ENCODE measurements at regions not wholly inside any gene's neighbourhood (a gene's known extent, or its start where the extent isn't known, plus 50 kb on each side); places are given as distances from the start of the nearest gene placed in this dataset.

- no peaks in the 10 kb centered on the region for H3K36me3 Mint-ChIP-seq (ENCODE audit: low read depth)
These were observed 234.3 kb downstream of the ZNF674 start for GRCh38 chrX:46310815-46311497.

GRCh38 chrX:46308110-46308509, 237.1 kb downstream of the ZNF674 start:
- Mint-ChIP-seq H3K27ac (no peak overlapping the region), H3K9me3 (peaks cover 10% of the 10 kb centered on the region), H3K27me3 (no peaks in the 10 kb centered on the region), H3K4me3 (no peak overlapping the region), H3K36me3 (ENCODE audit: low read depth) (no peaks in the 10 kb centered on the region), H3K4me1 (peaks cover 15% of the 10 kb centered on the region)
- ChIA-PET CTCF (no interaction called here), POLR2A (no interaction called here)
- DNase-seq: no peak

More at GRCh38 chrX:46310815-46311497, 234.3 kb downstream of the ZNF674 start:
- no peak overlapping the region for H3K4me3 Mint-ChIP-seq
- CTCF ChIA-PET: interaction anchor here (0.6 kb wide), 1 partner anchor 67 kb away, joined by 4 read pairs; no protein-coding TSS in a partner anchor
- POLR2A ChIA-PET: no interaction called here
- no peaks in the 10 kb centered on the region for H3K9me3 Mint-ChIP-seq
- H3K27ac Mint-ChIP-seq: peak overlapping the region; percentile 7
- no peaks in the 10 kb centered on the region for H3K27me3 Mint-ChIP-seq
- peaks cover 15% of the 10 kb centered on the region for H3K4me1 Mint-ChIP-seq
- no peak for DNase-seq

GRCh38 chrX:46306103-46306502, 239.1 kb downstream of the ZNF674 start:
- peaks cover 7% of the 10 kb centered on the region for H3K4me1 Mint-ChIP-seq
- no peak for DNase-seq
- ChIA-PET POLR2A (no interaction called here), CTCF (no interaction called here)
- no peak overlapping the region for H3K27ac Mint-ChIP-seq
- H3K36me3 Mint-ChIP-seq (ENCODE audit: low read depth): no peaks in the 10 kb centered on the region
- peaks cover 10% of the 10 kb centered on the region for H3K9me3 Mint-ChIP-seq
- no peak overlapping the region for H3K4me3 Mint-ChIP-seq
- no peaks in the 10 kb centered on the region for H3K27me3 Mint-ChIP-seq

GRCh38 chrX:46305431-46305830, 239.8 kb downstream of the ZNF674 start:
- ChIA-PET CTCF (no interaction called here), POLR2A (no interaction called here)
- Mint-ChIP-seq H3K4me3 (no peak overlapping the region), H3K27me3 (no peaks in the 10 kb centered on the region), H3K9me3 (peaks cover 10% of the 10 kb centered on the region), H3K4me1 (peaks cover 1% of the 10 kb centered on the region), H3K27ac (no peak overlapping the region), H3K36me3 (ENCODE audit: low read depth) (no peaks in the 10 kb centered on the region)
- no peak for DNase-seq

- Mint-ChIP-seq H3K9me3 (peaks cover 10% of the 10 kb centered on the region), H3K27ac (no peak overlapping the region), H3K36me3 (ENCODE audit: low read depth) (no peaks in the 10 kb centered on the region), H3K27me3 (no peaks in the 10 kb centered on the region), H3K4me1 (no peaks in the 10 kb centered on the region), H3K4me3 (no peak overlapping the region)
- DNase-seq: no peak
- ChIA-PET POLR2A (no interaction called here), CTCF (no interaction called here)
These were observed 243.3 kb downstream of the ZNF674 start for GRCh38 chrX:46301903-46302302.

- Mint-ChIP-seq H3K4me3 (no peak overlapping the region), H3K4me1 (no peaks in the 10 kb centered on the region), H3K27ac (no peak overlapping the region), H3K36me3 (ENCODE audit: low read depth) (no peaks in the 10 kb centered on the region), H3K27me3 (no peaks in the 10 kb centered on the region), H3K9me3 (no peaks in the 10 kb centered on the region)
- CTCF ChIA-PET: no interaction called here
- POLR2A ChIA-PET: no interaction called here
- DNase-seq: no peak
These were observed 246.4 kb downstream of the ZNF674 start for GRCh38 chrX:46298821-46299220.

- Mint-ChIP-seq H3K9me3 (no peaks in the 10 kb centered on the region), H3K4me3 (no peak overlapping the region), H3K27me3 (no peaks in the 10 kb centered on the region), H3K4me1 (no peaks in the 10 kb centered on the region), H3K27ac (no peak overlapping the region), H3K36me3 (ENCODE audit: low read depth) (no peaks in the 10 kb centered on the region)
- no peak for DNase-seq
- ChIA-PET POLR2A (no interaction called here), CTCF (no interaction called here)
These were observed 249.3 kb downstream of the ZNF674 start for GRCh38 chrX:46295963-46296362.

- Mint-ChIP-seq H3K9me3 (no peaks in the 10 kb centered on the region), H3K36me3 (ENCODE audit: low read depth) (no peaks in the 10 kb centered on the region), H3K27me3 (no peaks in the 10 kb centered on the region), H3K4me1 (no peaks in the 10 kb centered on the region), H3K27ac (no peak overlapping the region), H3K4me3 (no peak overlapping the region)
- ChIA-PET POLR2A (no interaction called here), CTCF (no interaction called here)
- no peak for DNase-seq
These were observed 251.0 kb downstream of the ZNF674 start for GRCh38 chrX:46294234-46294633.

- ChIA-PET CTCF (interaction anchor here (1.2 kb wide), 1 partner anchor 18 kb away, joined by 4 read pairs; no protein-coding TSS in a partner anchor), POLR2A (no interaction called here)
- Mint-ChIP-seq H3K27me3 (no peaks in the 10 kb centered on the region), H3K4me1 (peaks cover 18% of the 10 kb centered on the region), H3K36me3 (ENCODE audit: low read depth) (peaks cover 2% of the 10 kb centered on the region), H3K9me3 (peaks cover 3% of the 10 kb centered on the region), H3K27ac (no peak overlapping the region), H3K4me3 (no peak overlapping the region)
- DNase-seq: no peak
These were observed 265.3 kb downstream of the ZNF674 start for GRCh38 chrX:46279925-46280313.

GRCh38 chrX:46279214-46279924, 265.9 kb downstream of the ZNF674 start:
- no peak for DNase-seq
- H3K9me3 Mint-ChIP-seq: peaks cover 3% of the 10 kb centered on the region
- no peaks in the 10 kb centered on the region for H3K27me3 Mint-ChIP-seq
- no peak overlapping the region for H3K4me3 Mint-ChIP-seq
- CTCF ChIA-PET: interaction anchor here (1.2 kb wide), 1 partner anchor 18 kb away, joined by 4 read pairs; no protein-coding TSS in a partner anchor
- peaks cover 18% of the 10 kb centered on the region for H3K4me1 Mint-ChIP-seq
- peak overlapping the region; percentile 36 for H3K27ac Mint-ChIP-seq
- POLR2A ChIA-PET: no interaction called here
- H3K36me3 Mint-ChIP-seq (ENCODE audit: low read depth): peaks cover 2% of the 10 kb centered on the region

GRCh38 chrX:46278572-46278971, 266.6 kb downstream of the ZNF674 start:
- Mint-ChIP-seq H3K27ac (no peak overlapping the region), H3K36me3 (ENCODE audit: low read depth) (peaks cover 2% of the 10 kb centered on the region), H3K4me3 (no peak overlapping the region), H3K4me1 (peaks cover 18% of the 10 kb centered on the region), H3K9me3 (peaks cover 3% of the 10 kb centered on the region), H3K27me3 (no peaks in the 10 kb centered on the region)
- CTCF ChIA-PET: no interaction called here
- no peak for DNase-seq
- POLR2A ChIA-PET: no interaction called here

GRCh38 chrX:46268412-46268811, 276.8 kb downstream of the ZNF674 start:
- ChIA-PET CTCF (no interaction called here), POLR2A (no interaction called here)
- H3K36me3 Mint-ChIP-seq (ENCODE audit: low read depth): no peaks in the 10 kb centered on the region
- H3K27me3 Mint-ChIP-seq: no peaks in the 10 kb centered on the region
- H3K4me3 Mint-ChIP-seq: no peak overlapping the region
- H3K27ac Mint-ChIP-seq: no peak overlapping the region
- H3K4me1 Mint-ChIP-seq: peaks cover 4% of the 10 kb centered on the region
- DNase-seq: no peak
- H3K9me3 Mint-ChIP-seq: no peaks in the 10 kb centered on the region

GRCh38 chrX:46263494-46263893, 281.7 kb downstream of the ZNF674 start:
- CTCF ChIA-PET: no interaction called here

GRCh38 chrX:46262304-46262703, 282.9 kb downstream of the ZNF674 start:
- ChIA-PET POLR2A (no interaction called here), CTCF (interaction anchor here (0.6 to 1.2 kb wide), 2 partner anchors 17 to 41 kb away, joined by 4 read pairs; no protein-coding TSS in a partner anchor)
- Mint-ChIP-seq H3K4me1 (no peaks in the 10 kb centered on the region), H3K27ac (no peak overlapping the region), H3K27me3 (no peaks in the 10 kb centered on the region), H3K36me3 (ENCODE audit: low read depth) (no peaks in the 10 kb centered on the region), H3K9me3 (no peaks in the 10 kb centered on the region), H3K4me3 (no peak overlapping the region)
- DNase-seq: no peak

More at GRCh38 chrX:46263494-46263893, 281.7 kb downstream of the ZNF674 start:
- Mint-ChIP-seq H3K27ac (no peak overlapping the region), H3K4me1 (peaks cover 3% of the 10 kb centered on the region), H3K36me3 (ENCODE audit: low read depth) (no peaks in the 10 kb centered on the region), H3K9me3 (no peaks in the 10 kb centered on the region), H3K27me3 (no peaks in the 10 kb centered on the region), H3K4me3 (no peak overlapping the region)
- POLR2A ChIA-PET: no interaction called here
- DNase-seq: no peak
